ENCODE measurements at regions not wholly inside any gene's neighbourhood (a gene's known extent, or its start where the extent isn't known, plus 50 kb on each side); places are given as distances from the start of the nearest gene placed in this dataset.
"Not testable (repeated sequence)": the region's sequence is repeated elsewhere in the genome, so short reads cannot be mapped to it uniquely, and the experiment has no call there.

GRCh38 chr3:6468589-6468988, 392.3 kb upstream of the GRM7 start:
- Mint-ChIP-seq H3K4me3 (no peak overlapping the region), H3K27ac (no peak overlapping the region), H3K36me3 (ENCODE audit: low read depth) (no peaks in the 10 kb centered on the region), H3K4me1 (peaks cover 4% of the 10 kb centered on the region), H3K27me3 (ENCODE audit: insufficient read depth) (no peaks in the 10 kb centered on the region), H3K9me3 (no peaks in the 10 kb centered on the region)
- Histone ChIP-seq H3K9ac (ENCODE audit: extremely low read depth, low read length, poor library complexity, severe bottlenecking) (no peak overlapping the region), H3K36me3 (ENCODE audit: control insufficient read depth, insufficient read depth, low read length) (no peaks in the 10 kb centered on the region), H3K4me1 (ENCODE audit: control insufficient read depth, insufficient read depth, low read length) (no peaks in the 10 kb centered on the region), H3K4me3 (ENCODE audit: low read length) (no peak overlapping the region), H3K9me3 (ENCODE audit: control insufficient read depth, low read length) (no peaks in the 10 kb centered on the region), H3K27ac (ENCODE audit: low read depth, low read length) (no peak overlapping the region), H3K27me3 (ENCODE audit: control insufficient read depth, insufficient read depth, low read length, poor library complexity, severe bottlenecking) (no peaks in the 10 kb centered on the region)
- TF ChIP-seq CTCF (conservative IDR thresholded peaks at IDR 0.05) = no peak
- DNase-seq = no peak
- WGBS, 2 experiments (ENCODE audit: insufficient coverage in 1 of 2, insufficient read length in 1 of 2) = 96 to 98% methylated on average over 5 to 6 of the region's 7 CpGs

- 96 to 100% methylated on average over 1 to 7 of the region's 8 CpGs for WGBS, 2 experiments (ENCODE audit: insufficient coverage in 1 of 2, insufficient read length in 1 of 2)
- H3K27ac Mint-ChIP-seq = no peak overlapping the region
- Histone ChIP-seq H3K9me3 (ENCODE audit: control insufficient read depth, low read length) (no peaks in the 10 kb centered on the region), H3K27ac (ENCODE audit: low read depth, low read length) (no peak overlapping the region), H3K36me3 (ENCODE audit: control insufficient read depth, insufficient read depth, low read length) (no peaks in the 10 kb centered on the region), H3K4me1 (ENCODE audit: control insufficient read depth, insufficient read depth, low read length) (no peaks in the 10 kb centered on the region), H3K27me3 (ENCODE audit: control insufficient read depth, insufficient read depth, low read length, poor library complexity, severe bottlenecking) (no peaks in the 10 kb centered on the region), H3K4me3 (ENCODE audit: low read length) (no peak overlapping the region), H3K9ac (ENCODE audit: extremely low read depth, low read length, poor library complexity, severe bottlenecking) (no peak overlapping the region)
- DNase-seq = no peak
- no peak overlapping the region for H3K4me3 Mint-ChIP-seq
- no peak for TF ChIP-seq CTCF (conservative IDR thresholded peaks at IDR 0.05)
- H3K4me1 Mint-ChIP-seq = peaks cover 4% of the 10 kb centered on the region
- H3K27me3 Mint-ChIP-seq (ENCODE audit: insufficient read depth) = no peaks in the 10 kb centered on the region
- H3K36me3 Mint-ChIP-seq (ENCODE audit: low read depth) = no peaks in the 10 kb centered on the region
- no peaks in the 10 kb centered on the region for H3K9me3 Mint-ChIP-seq
These were observed 389.2 kb upstream of the GRM7 start for GRCh38 chr3:6471744-6472143.

- H3K4me1 ChIP-seq (ENCODE audit: control insufficient read depth, insufficient read depth, low read length); H3K9me3 ChIP-seq (ENCODE audit: control insufficient read depth, low read length); H3K27ac ChIP-seq (ENCODE audit: low read depth, low read length); H3K27me3 Mint-ChIP-seq (ENCODE audit: insufficient read depth); H3K36me3 ChIP-seq (ENCODE audit: control insufficient read depth, insufficient read depth, low read length); H3K9ac ChIP-seq (ENCODE audit: extremely low read depth, low read length, poor library complexity, severe bottlenecking); H3K27me3 ChIP-seq (ENCODE audit: control insufficient read depth, insufficient read depth, low read length, poor library complexity, severe bottlenecking); H3K4me1 Mint-ChIP-seq: not testable (repeated sequence)
- peak; percentile 66 for DNase-seq
- Mint-ChIP-seq H3K36me3 (ENCODE audit: low read depth) (peaks cover 28% of the 10 kb centered on the region), H3K4me3 (peak overlapping the region; percentile 76), H3K9me3 (peaks cover 28% of the 10 kb centered on the region), H3K27ac (peak overlapping the region; percentile 98)
- H3K4me3 ChIP-seq (ENCODE audit: low read length) = peak overlapping the region; percentile 73
- WGBS, 2 experiments (ENCODE audit: insufficient coverage in 1 of 2, insufficient read length in 1 of 2) = 40 to 68% methylated on average over 1 to 25 of the region's 34 CpGs
These were observed 370.2 kb upstream of the GRM7 start for GRCh38 chr3:6490487-6491327.

Data from endodermal cell (in vitro differentiated cells).